ENCODE measurements at regions not wholly inside any gene's neighbourhood (a gene's known extent, or its start where the extent isn't known, plus 50 kb on each side); places are given as distances from the start of the nearest gene placed in this dataset.

- Histone ChIP-seq H3K27me3 (no peaks in the 10 kb centered on the region), H3K4me3 (no peak overlapping the region), H3K36me3 (no peaks in the 10 kb centered on the region), H3K9me3 (no peaks in the 10 kb centered on the region), H3K27ac (no peak overlapping the region), H3K4me1 (no peaks in the 10 kb centered on the region)
- TF ChIP-seq CTCF (IDR thresholded peaks at IDR 0.05): no peak
- no peak for TF ChIP-seq POLR2A (IDR thresholded peaks at IDR 0.05)
- no peak for TF ChIP-seq POLR2AphosphoS5 (IDR thresholded peaks at IDR 0.05)
- TF ChIP-seq EP300 (IDR thresholded peaks at IDR 0.05): no peak
- intact Hi-C loops (cut with DNase I; ENCODE audit: low total_unique reads): no loop called here
- DNase-seq: no peak
- WGBS, 5 donors: 88 to 92% (median 89%) methylated on average over 2 of the region's 2 CpGs
Observed at GRCh38 chr2:185664384-185664783, 74.2 kb upstream of the FSIP2 start.

GRCh38 chr2:185665251-185665814 is 73.3 kb upstream of the FSIP2 start:
- Histone ChIP-seq H3K9me3 (no peaks in the 10 kb centered on the region), H3K4me1 (no peaks in the 10 kb centered on the region), H3K4me3 (no peak overlapping the region), H3K36me3 (no peaks in the 10 kb centered on the region), H3K27ac (no peak overlapping the region), H3K27me3 (no peaks in the 10 kb centered on the region)
- TF ChIP-seq POLR2A (IDR thresholded peaks at IDR 0.05): no peak
- no peak for TF ChIP-seq POLR2AphosphoS5 (IDR thresholded peaks at IDR 0.05)
- no peak for TF ChIP-seq CTCF (IDR thresholded peaks at IDR 0.05)
- no peak for TF ChIP-seq EP300 (IDR thresholded peaks at IDR 0.05)
- intact Hi-C loops (cut with DNase I; ENCODE audit: low total_unique reads): no loop called here
- 72 to 88% (median 77%) methylated on average over 2 of the region's 2 CpGs for WGBS, 5 donors
- DNase-seq: no peak

GRCh38 chr2:185667452-185667851 is 71.2 kb upstream of the FSIP2 start:
- H3K4me3 ChIP-seq: no peak overlapping the region
- no peaks in the 10 kb centered on the region for H3K36me3 ChIP-seq
- no peak for TF ChIP-seq EP300 (IDR thresholded peaks at IDR 0.05)
- TF ChIP-seq POLR2AphosphoS5 (IDR thresholded peaks at IDR 0.05): no peak
- TF ChIP-seq CTCF (IDR thresholded peaks at IDR 0.05): no peak
- TF ChIP-seq POLR2A (IDR thresholded peaks at IDR 0.05): no peak
- no peak overlapping the region for H3K27ac ChIP-seq
- WGBS, 5 donors: 91 to 97% (median 93%) methylated on average over 2 of the region's 2 CpGs
- no peaks in the 10 kb centered on the region for H3K9me3 ChIP-seq
- DNase-seq: no peak
- H3K27me3 ChIP-seq: no peaks in the 10 kb centered on the region
- no peaks in the 10 kb centered on the region for H3K4me1 ChIP-seq
- intact Hi-C loops (cut with DNase I; ENCODE audit: low total_unique reads): no loop called here

GRCh38 chr2:185668710-185669109 is 69.9 kb upstream of the FSIP2 start:
- Histone ChIP-seq H3K27ac (no peak overlapping the region), H3K9me3 (no peaks in the 10 kb centered on the region), H3K4me1 (no peaks in the 10 kb centered on the region), H3K27me3 (no peaks in the 10 kb centered on the region), H3K4me3 (no peak overlapping the region), H3K36me3 (no peaks in the 10 kb centered on the region)
- intact Hi-C loops (cut with DNase I; ENCODE audit: low total_unique reads): no loop called here
- DNase-seq: no peak
- TF ChIP-seq POLR2AphosphoS5 (IDR thresholded peaks at IDR 0.05) (no peak), EP300 (IDR thresholded peaks at IDR 0.05) (no peak), POLR2A (IDR thresholded peaks at IDR 0.05) (no peak), CTCF (IDR thresholded peaks at IDR 0.05) (no peak)

Measured in stomach (tissue), 8 donors.